ENCODE measurements at regions not wholly inside any gene's neighbourhood (a gene's known extent, or its start where the extent isn't known, plus 50 kb on each side); places are given as distances from the start of the nearest gene placed in this dataset.

DNA sequence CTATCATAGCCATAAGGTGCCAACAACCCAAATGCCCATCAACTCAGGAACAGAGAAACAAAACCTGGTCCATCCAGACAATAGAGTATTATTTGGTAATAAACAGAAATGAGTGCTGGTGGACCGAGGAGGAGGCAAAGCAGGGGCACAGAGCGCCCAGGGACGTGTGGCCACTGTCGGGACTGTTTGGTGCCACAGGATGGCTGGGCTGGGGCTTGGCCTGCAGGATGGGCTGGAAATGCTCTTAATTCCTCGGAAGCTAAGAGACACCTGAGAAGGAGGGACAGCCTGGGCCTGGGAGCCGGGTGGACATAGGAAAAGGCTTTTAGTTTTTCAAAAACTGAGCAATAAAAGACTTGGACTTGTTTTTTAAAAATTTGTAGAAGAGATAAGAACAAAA, 216.4 kb downstream of the DLL1 start:
- TF ChIP-seq POLR2A (IDR thresholded peaks at IDR 0.05) (no peak), CTCF (IDR thresholded peaks at IDR 0.05) (no peak)

Measured in testis (tissue), 2 donors.